HUES6 (cell line): ENCODE measurements at regions not wholly inside any gene's neighbourhood (a gene's known extent, or its start where the extent isn't known, plus 50 kb on each side); places are given as distances from the start of the nearest gene placed in this dataset.

Source experiments
- H3K27ac ChIP-seq: 2 replicates; pipeline ENCODE4 v1.7.0; 2013; ENCODE audit warnings: low read depth, mild to moderate bottlenecking, low read length, inconsistent platforms
- H3K27me3 ChIP-seq: 2 replicates; pipeline ENCODE4 v1.6.1; 2013; ENCODE audit warnings: low read length; ENCODE audit not compliant: control insufficient read depth, insufficient read depth
- H3K36me3 ChIP-seq: 2 replicates; pipeline ENCODE4 v1.6.1; 2013; ENCODE audit warnings: low read length; ENCODE audit not compliant: control insufficient read depth, insufficient read depth
- H3K4me1 ChIP-seq: 2 replicates; pipeline ENCODE4 v1.6.1; 2013; ENCODE audit warnings: low read length; ENCODE audit not compliant: control insufficient read depth, insufficient read depth
- H3K4me3 ChIP-seq: 2 replicates; pipeline ENCODE4 v1.5.1; 2013; ENCODE audit warnings: low read depth, low read length
- H3K9ac ChIP-seq: one replicate; pipeline ENCODE4 v1.6.1; 2013; ENCODE audit warnings: mild to moderate bottlenecking, low read length
- H3K9me3 ChIP-seq: 2 replicates; pipeline ENCODE4 v1.6.1; 2013; ENCODE audit warnings: low read depth, low read length; ENCODE audit not compliant: control insufficient read depth, insufficient read depth

GRCh38 chr19:34590228-34590627 is 86.7 kb downstream of the SCGB2B2 start:
- Histone ChIP-seq H3K4me3 (no peak overlapping the region), H3K27me3 (no peaks in the 10 kb centered on the region), H3K9me3 (peaks cover 12% of the 10 kb centered on the region; the same call in 1 of the 2 replicates), H3K36me3 (no peaks in the 10 kb centered on the region), H3K9ac (no peak overlapping the region), H3K27ac (no peak overlapping the region), H3K4me1 (no peaks in the 10 kb centered on the region)

GRCh38 chr19:34589730-34590129 is 87.2 kb downstream of the SCGB2B2 start:
- no peaks in the 10 kb centered on the region for H3K36me3 ChIP-seq
- H3K4me1 ChIP-seq, result no peaks in the 10 kb centered on the region
- peaks cover 12% of the 10 kb centered on the region; the same call in 1 of the 2 replicates for H3K9me3 ChIP-seq

GRCh38 chr19:34588846-34589245 is 88.1 kb downstream of the SCGB2B2 start:
- H3K27me3 ChIP-seq, result no peaks in the 10 kb centered on the region
- H3K9ac ChIP-seq, result no peak overlapping the region
- H3K36me3 ChIP-seq, result no peaks in the 10 kb centered on the region
- no peak overlapping the region for H3K4me3 ChIP-seq
- no peak overlapping the region for H3K27ac ChIP-seq
- peaks cover 12% of the 10 kb centered on the region; the same call in 1 of the 2 replicates for H3K9me3 ChIP-seq
- H3K4me1 ChIP-seq, result no peaks in the 10 kb centered on the region

More at GRCh38 chr19:34589730-34590129, 87.2 kb downstream of the SCGB2B2 start:
- Histone ChIP-seq H3K9ac (no peak overlapping the region), H3K27ac (no peak overlapping the region), H3K4me3 (no peak overlapping the region), H3K27me3 (no peaks in the 10 kb centered on the region)

GRCh38 chr19:34588249-34588648 is 88.7 kb downstream of the SCGB2B2 start:
- Histone ChIP-seq H3K9me3 (peaks cover 12% of the 10 kb centered on the region; the same call in 1 of the 2 replicates), H3K27ac (no peak overlapping the region), H3K4me1 (no peaks in the 10 kb centered on the region), H3K4me3 (no peak overlapping the region), H3K27me3 (no peaks in the 10 kb centered on the region), H3K36me3 (no peaks in the 10 kb centered on the region), H3K9ac (no peak overlapping the region)

- no peaks in the 10 kb centered on the region for H3K9me3 ChIP-seq
- H3K4me3 ChIP-seq, result no peak overlapping the region
- H3K27ac ChIP-seq, result no peak overlapping the region
- H3K4me1 ChIP-seq, result peaks cover 4% of the 10 kb centered on the region; the same call in 1 of the 2 replicates
- H3K27me3 ChIP-seq, result peaks cover 41% of the 10 kb centered on the region
- no peak overlapping the region for H3K9ac ChIP-seq
- no peaks in the 10 kb centered on the region for H3K36me3 ChIP-seq
Observed at GRCh38 chr19:34580408-34580807, 96.6 kb downstream of the SCGB2B2 start.

- Histone ChIP-seq H3K27me3 (peaks cover 41% of the 10 kb centered on the region), H3K9me3 (no peaks in the 10 kb centered on the region), H3K4me1 (peaks cover 6% of the 10 kb centered on the region; the same call in 1 of the 2 replicates), H3K27ac (no peak overlapping the region), H3K36me3 (no peaks in the 10 kb centered on the region), H3K9ac (no peak overlapping the region), H3K4me3 (no peak overlapping the region)
Observed at GRCh38 chr19:34580055-34580336, 97.0 kb downstream of the SCGB2B2 start.

- no peak overlapping the region for H3K9ac ChIP-seq
- peaks cover 41% of the 10 kb centered on the region for H3K27me3 ChIP-seq
- no peak overlapping the region for H3K4me3 ChIP-seq
- H3K27ac ChIP-seq, result no peak overlapping the region
- no peaks in the 10 kb centered on the region for H3K9me3 ChIP-seq
- H3K36me3 ChIP-seq, result no peaks in the 10 kb centered on the region
- peaks cover 9% of the 10 kb centered on the region; the same call in 1 of the 2 replicates for H3K4me1 ChIP-seq
Observed at GRCh38 chr19:34579281-34580054, 97.5 kb downstream of the SCGB2B2 start.

GRCh38 chr19:34578751-34579150 is 97.2 kb downstream of the WTIP start:
- H3K9ac ChIP-seq, result no peak overlapping the region
- H3K27me3 ChIP-seq, result peaks cover 41% of the 10 kb centered on the region
- no peak overlapping the region for H3K27ac ChIP-seq
- no peak overlapping the region for H3K4me3 ChIP-seq
- H3K4me1 ChIP-seq, result peaks cover 9% of the 10 kb centered on the region; the same call in 1 of the 2 replicates
- H3K36me3 ChIP-seq, result no peaks in the 10 kb centered on the region
- no peaks in the 10 kb centered on the region for H3K9me3 ChIP-seq

- Histone ChIP-seq H3K9ac (no peak overlapping the region), H3K27ac (no peak overlapping the region), H3K27me3 (peaks cover 41% of the 10 kb centered on the region), H3K36me3 (no peaks in the 10 kb centered on the region), H3K9me3 (no peaks in the 10 kb centered on the region; the same call in 1 of the 2 replicates), H3K4me1 (peaks cover 9% of the 10 kb centered on the region; the same call in 1 of the 2 replicates), H3K4me3 (no peak overlapping the region)
Observed at GRCh38 chr19:34578173-34578572, 96.6 kb downstream of the WTIP start.

- H3K9ac ChIP-seq, result peak overlapping the region; percentile 13
- H3K27me3 ChIP-seq, result peaks cover 41% of the 10 kb centered on the region
- H3K4me3 ChIP-seq, result peak overlapping the region; percentile 63
- H3K9me3 ChIP-seq, result no peaks in the 10 kb centered on the region; the same call in 1 of the 2 replicates
- H3K27ac ChIP-seq, result no peak overlapping the region
- H3K4me1 ChIP-seq, result peaks cover 9% of the 10 kb centered on the region; the same call in 1 of the 2 replicates
- H3K36me3 ChIP-seq, result no peaks in the 10 kb centered on the region
Observed at GRCh38 chr19:34577531-34578101, 96.1 kb downstream of the WTIP start.

GRCh38 chr19:34577056-34577455 is 95.5 kb downstream of the WTIP start:
- no peaks in the 10 kb centered on the region for H3K36me3 ChIP-seq
- H3K4me3 ChIP-seq, result peak overlapping the region; percentile 63
- peak overlapping the region; percentile 13 for H3K9ac ChIP-seq
- peaks cover 9% of the 10 kb centered on the region; the same call in 1 of the 2 replicates for H3K4me1 ChIP-seq
- H3K27me3 ChIP-seq, result peaks cover 41% of the 10 kb centered on the region
- H3K27ac ChIP-seq, result no peak overlapping the region
- H3K9me3 ChIP-seq, result peaks cover 2% of the 10 kb centered on the region; the same call in 1 of the 2 replicates
